ENCODE measurements at regions not wholly inside any gene's neighbourhood (a gene's known extent, or its start where the extent isn't known, plus 50 kb on each side); places are given as distances from the start of the nearest gene placed in this dataset.

DNA sequence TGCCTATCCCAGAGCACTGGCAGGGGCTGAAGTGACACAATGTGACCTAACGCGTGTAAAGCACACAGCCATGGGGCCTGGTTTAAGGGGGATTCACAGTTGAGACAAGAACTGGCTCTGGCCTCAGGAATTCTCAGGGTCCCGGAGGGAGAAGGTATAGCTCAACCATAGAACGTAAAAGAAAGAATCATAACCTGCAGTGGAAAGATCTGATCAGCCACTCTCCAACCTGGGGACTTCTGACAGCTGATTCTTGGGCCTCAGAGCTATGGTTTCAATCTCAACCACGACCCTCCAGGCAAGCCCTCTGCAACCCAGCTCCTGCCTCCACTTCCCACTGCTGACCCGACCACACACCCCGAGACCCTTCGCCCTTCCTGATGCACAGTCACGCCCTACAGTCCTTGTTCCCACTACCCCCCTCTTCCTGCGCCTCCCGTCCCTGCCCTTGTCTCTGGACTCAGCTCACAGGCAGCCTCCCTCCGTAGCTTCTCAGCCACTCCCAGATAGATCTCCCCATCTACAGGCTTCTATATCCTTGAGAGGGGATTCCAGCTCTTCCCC lies 245.2 kb downstream of the BUB3 start:
- no peak for DNase-seq (ENCODE audit: low read depth)
- in situ Hi-C loops (cut with HindIII; ENCODE audit: low sequenced_read_pairs) = no loop called here
- no peak overlapping the region for H3K4me3 ChIP-seq (ENCODE audit: low read depth, low read length)
- no peak for TF ChIP-seq CTCF (IDR thresholded peaks at IDR 0.05; ENCODE audit: low read depth, low read length, missing control alignments)

DNA sequence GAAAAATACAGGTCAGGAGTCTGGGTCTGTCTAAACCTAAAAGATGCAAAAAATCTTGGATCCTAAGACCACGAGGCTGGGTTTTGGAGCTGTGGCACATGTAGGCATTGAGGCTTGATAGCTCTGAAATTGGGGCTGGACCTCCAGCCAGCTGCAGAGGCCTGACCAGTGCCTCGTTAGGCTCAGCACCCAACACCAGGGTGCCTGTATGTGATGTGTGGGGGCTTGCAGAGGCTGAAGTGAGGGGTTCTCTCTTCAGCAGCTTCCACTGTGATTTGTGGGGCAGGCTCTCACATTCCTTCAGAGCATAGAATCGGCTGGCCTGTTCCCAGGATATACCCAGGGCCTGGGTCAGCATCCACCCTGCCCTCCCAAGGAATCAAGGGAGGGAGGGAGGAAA lies 247.8 kb downstream of the BUB3 start:
- no peak for TF ChIP-seq CTCF (IDR thresholded peaks at IDR 0.05; ENCODE audit: low read depth, low read length, missing control alignments)
- in situ Hi-C loops (cut with HindIII; ENCODE audit: low sequenced_read_pairs) = no loop called here
- DNase-seq (ENCODE audit: low read depth) = no peak
- no peak overlapping the region for H3K4me3 ChIP-seq (ENCODE audit: low read depth, low read length)

DNA sequence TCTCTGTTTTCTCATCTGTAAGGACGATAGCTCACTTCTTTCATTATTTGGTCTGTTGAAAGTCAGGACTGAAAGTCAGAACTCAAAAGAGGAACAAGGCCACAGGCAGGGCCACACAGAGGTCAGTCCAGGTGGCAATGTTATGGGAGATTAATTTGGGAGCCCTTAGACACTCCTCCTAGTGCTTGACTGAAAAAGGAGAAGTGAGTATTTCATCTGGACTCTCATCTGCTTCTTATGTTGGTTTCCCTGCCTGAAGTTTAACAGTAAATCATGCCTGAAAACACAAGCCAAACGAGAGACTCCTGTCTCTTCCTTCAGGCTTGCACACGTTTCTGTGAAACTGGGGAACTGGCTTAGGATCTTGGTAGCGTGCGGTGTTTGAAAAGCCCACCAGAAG lies 248.5 kb downstream of the BUB3 start:
- TF ChIP-seq CTCF (IDR thresholded peaks at IDR 0.05; ENCODE audit: low read depth, low read length, missing control alignments) = no peak
- H3K4me3 ChIP-seq (ENCODE audit: low read depth, low read length) = no peak overlapping the region
- DNase-seq (ENCODE audit: low read depth) = no peak
- in situ Hi-C loops (cut with HindIII; ENCODE audit: low sequenced_read_pairs) = no loop called here

DNA sequence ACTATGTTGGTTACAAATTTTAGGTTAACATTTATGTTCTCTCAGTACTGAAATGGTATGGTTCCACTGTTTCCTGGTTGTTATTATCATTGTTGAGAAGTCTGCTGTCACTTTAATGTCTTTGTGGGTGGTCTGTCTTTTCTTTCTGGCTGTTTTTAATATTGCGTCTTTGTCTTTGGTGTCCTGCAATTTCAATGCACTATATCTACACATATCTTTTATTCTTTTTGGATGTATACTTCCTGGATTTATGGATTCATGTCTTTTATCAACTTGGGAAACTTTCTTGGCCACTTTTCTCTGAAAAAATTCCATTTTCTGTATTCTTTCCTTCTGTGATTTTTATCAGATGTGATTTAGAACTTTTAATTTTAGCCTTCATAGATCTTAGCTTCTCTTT lies 250.2 kb downstream of the BUB3 start:
- no peak for TF ChIP-seq CTCF (IDR thresholded peaks at IDR 0.05; ENCODE audit: low read depth, low read length, missing control alignments)
- in situ Hi-C loops (cut with HindIII; ENCODE audit: low sequenced_read_pairs) = no loop called here
- no peak overlapping the region for H3K4me3 ChIP-seq (ENCODE audit: low read depth, low read length)
- no peak for DNase-seq (ENCODE audit: low read depth)

GRCh38 chr10:123408660-123409059 lies 254.5 kb downstream of the BUB3 start:
- DNase-seq (ENCODE audit: low read depth) = no peak
- in situ Hi-C loops (cut with HindIII; ENCODE audit: low sequenced_read_pairs) = no loop called here
- no peak for TF ChIP-seq CTCF (IDR thresholded peaks at IDR 0.05; ENCODE audit: low read depth, low read length, missing control alignments)

GRCh38 chr10:123409426-123409825 lies 255.2 kb downstream of the BUB3 start:
- TF ChIP-seq CTCF (IDR thresholded peaks at IDR 0.05; ENCODE audit: low read depth, low read length, missing control alignments) = no peak
- in situ Hi-C loops (cut with HindIII; ENCODE audit: low sequenced_read_pairs) = no loop called here
- H3K4me3 ChIP-seq (ENCODE audit: low read depth, low read length) = no peak overlapping the region
- DNase-seq (ENCODE audit: low read depth) = no peak

More at GRCh38 chr10:123408660-123409059, 254.5 kb downstream of the BUB3 start:
- no peak overlapping the region for H3K4me3 ChIP-seq (ENCODE audit: low read depth, low read length)

GRCh38 chr10:123409884-123410283 lies 255.7 kb downstream of the BUB3 start:
- H3K4me3 ChIP-seq (ENCODE audit: low read depth, low read length) = no peak overlapping the region
- in situ Hi-C loops (cut with HindIII; ENCODE audit: low sequenced_read_pairs) = no loop called here
- no peak for TF ChIP-seq CTCF (IDR thresholded peaks at IDR 0.05; ENCODE audit: low read depth, low read length, missing control alignments)
- no peak for DNase-seq (ENCODE audit: low read depth)

All from astrocyte of the cerebellum (primary cell).